Fibroblast of villous mesenchyme (primary cell): ENCODE measurements at regions not wholly inside any gene's neighbourhood (a gene's known extent, or its start where the extent isn't known, plus 50 kb on each side); places are given as distances from the start of the nearest gene placed in this dataset.

Experiments
- DNase-seq: peaks from one replicate; pipeline ENCODE4 v3.0.0-alpha.2; 2010; ENCODE audit warnings: low read depth
- H3K4me3 ChIP-seq: 2 replicates; pipeline ENCODE4 v1.5.1; 2011; ENCODE audit warnings: low read depth, mild to moderate bottlenecking, low read length
- TF ChIP-seq, protein P1 (sequence below): IDR thresholded peaks from 2 replicates; pipeline ENCODE4 v1.5.1; 2012; ENCODE audit warnings: low read depth, mild to moderate bottlenecking, low read length; ENCODE audit not compliant: insufficient read depth

GRCh38 chr9:30201024-30201423, 2183.4 kb upstream of the ACO1 start:
- TF ChIP-seq, protein P1, sequence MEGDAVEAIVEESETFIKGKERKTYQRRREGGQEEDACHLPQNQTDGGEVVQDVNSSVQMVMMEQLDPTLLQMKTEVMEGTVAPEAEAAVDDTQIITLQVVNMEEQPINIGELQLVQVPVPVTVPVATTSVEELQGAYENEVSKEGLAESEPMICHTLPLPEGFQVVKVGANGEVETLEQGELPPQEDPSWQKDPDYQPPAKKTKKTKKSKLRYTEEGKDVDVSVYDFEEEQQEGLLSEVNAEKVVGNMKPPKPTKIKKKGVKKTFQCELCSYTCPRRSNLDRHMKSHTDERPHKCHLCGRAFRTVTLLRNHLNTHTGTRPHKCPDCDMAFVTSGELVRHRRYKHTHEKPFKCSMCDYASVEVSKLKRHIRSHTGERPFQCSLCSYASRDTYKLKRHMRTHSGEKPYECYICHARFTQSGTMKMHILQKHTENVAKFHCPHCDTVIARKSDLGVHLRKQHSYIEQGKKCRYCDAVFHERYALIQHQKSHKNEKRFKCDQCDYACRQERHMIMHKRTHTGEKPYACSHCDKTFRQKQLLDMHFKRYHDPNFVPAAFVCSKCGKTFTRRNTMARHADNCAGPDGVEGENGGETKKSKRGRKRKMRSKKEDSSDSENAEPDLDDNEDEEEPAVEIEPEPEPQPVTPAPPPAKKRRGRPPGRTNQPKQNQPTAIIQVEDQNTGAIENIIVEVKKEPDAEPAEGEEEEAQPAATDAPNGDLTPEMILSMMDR = no peak
- no peak overlapping the region for H3K4me3 ChIP-seq
- DNase-seq = no peak

DNA sequence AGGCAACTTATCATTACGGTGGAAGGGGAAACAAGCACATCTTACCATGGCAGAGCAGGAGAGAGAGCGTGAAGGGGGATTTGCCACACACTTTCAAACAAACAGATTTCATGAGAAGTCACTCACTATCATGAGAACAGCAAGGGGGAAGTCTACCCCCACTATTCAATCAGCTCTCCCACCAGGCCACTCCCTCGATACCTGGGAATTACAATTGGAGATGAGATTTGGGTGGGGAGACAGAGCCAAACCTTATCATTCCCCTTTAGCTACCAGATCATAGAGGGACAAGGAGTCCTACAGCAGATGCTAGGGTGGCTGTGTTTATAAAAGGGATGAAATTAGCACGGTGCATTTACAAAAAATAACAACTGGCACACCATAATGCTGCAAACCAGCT, 2149.4 kb upstream of the ACO1 start:
- TF ChIP-seq, protein P1 = no peak
- no peak for DNase-seq
- H3K4me3 ChIP-seq = no peak overlapping the region

DNA sequence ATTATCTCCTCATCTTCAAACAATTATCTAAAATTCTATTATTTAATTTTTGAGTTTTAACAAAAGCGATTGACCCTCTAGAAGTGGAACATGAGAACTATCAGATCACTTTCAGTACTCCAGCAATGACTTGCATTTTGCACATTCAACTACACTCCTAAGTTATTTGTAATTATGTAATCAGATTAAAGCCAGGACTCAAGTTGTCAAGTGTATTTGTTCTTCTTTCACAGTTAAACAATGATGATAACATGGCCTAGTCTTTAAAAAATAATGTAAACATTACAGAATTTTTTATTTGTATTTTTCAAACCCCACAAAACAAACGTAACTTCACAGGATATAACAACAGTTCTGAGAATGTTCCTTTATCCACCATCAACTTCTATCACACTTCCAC, 2148.9 kb upstream of the ACO1 start:
- H3K4me3 ChIP-seq = no peak overlapping the region
- no peak for DNase-seq
- TF ChIP-seq, protein P1 = no peak

DNA sequence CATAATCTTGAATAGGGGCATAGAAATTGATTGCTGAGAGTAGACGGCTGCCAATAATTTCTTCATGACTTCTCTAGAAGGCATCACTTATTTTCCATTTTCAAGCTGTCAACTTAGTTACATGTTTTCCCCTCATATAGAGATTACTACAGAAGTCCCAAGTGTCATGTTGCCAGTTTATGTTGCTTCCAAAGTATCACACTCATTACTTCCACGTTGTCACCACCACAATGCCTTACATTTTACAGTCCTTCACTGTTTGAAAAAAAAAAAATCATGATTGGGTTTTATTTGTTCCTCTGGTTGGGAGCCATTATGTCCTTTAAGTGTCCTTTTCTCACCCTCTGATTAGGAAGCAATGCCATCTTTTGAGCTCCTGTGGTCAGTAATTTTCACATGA, 2144.6 kb upstream of the ACO1 start:
- TF ChIP-seq, protein P1 = no peak

GRCh38 chr9:30243467-30243866, 2141.0 kb upstream of the ACO1 start:
- DNase-seq = no peak
- TF ChIP-seq, protein P1 = no peak
- no peak overlapping the region for H3K4me3 ChIP-seq

More for the DNA sequence above, 2144.6 kb upstream of the ACO1 start:
- no peak for DNase-seq
- no peak overlapping the region for H3K4me3 ChIP-seq

GRCh38 chr9:30244877-30245276, 2139.6 kb upstream of the ACO1 start:
- no peak overlapping the region for H3K4me3 ChIP-seq
- TF ChIP-seq, protein P1 = no peak
- no peak for DNase-seq

- TF ChIP-seq, protein P1 = no peak
- no peak overlapping the region for H3K4me3 ChIP-seq
These were observed 2133.6 kb upstream of the ACO1 start for GRCh38 chr9:30250872-30251271.

More at GRCh38 chr9:30250872-30251271, 2133.6 kb upstream of the ACO1 start:
- no peak for DNase-seq
